ENCODE measurements at regions not wholly inside any gene's neighbourhood (a gene's known extent, or its start where the extent isn't known, plus 50 kb on each side); places are given as distances from the start of the nearest gene placed in this dataset.
"Not testable (repeated sequence)": the region's sequence is repeated elsewhere in the genome, so short reads cannot be mapped to it uniquely, and the experiment has no call there.

- ATAC-seq; H3K36me3 Mint-ChIP-seq (ENCODE audit: low read depth); DNase-seq; H3K27ac Mint-ChIP-seq; H3K4me1 Mint-ChIP-seq; H3K4me3 Mint-ChIP-seq; H3K9me3 ChIP-seq (ENCODE audit: control insufficient read depth, low read length, poor library complexity, severe bottlenecking); H3K27me3 Mint-ChIP-seq: not testable (repeated sequence)
These were observed 440.2 kb upstream of the NUDT12 start for GRCh38 chr5:104002783-104003182.

GRCh38 chr5:104001136-104001535, 438.5 kb upstream of the NUDT12 start:
- no peak overlapping the region for H3K27ac Mint-ChIP-seq
- no peak for DNase-seq
- H3K9me3 ChIP-seq (ENCODE audit: control insufficient read depth, low read length, poor library complexity, severe bottlenecking): no peaks in the 10 kb centered on the region
- no peaks in the 10 kb centered on the region for H3K27me3 Mint-ChIP-seq
- H3K4me3 Mint-ChIP-seq: no peak overlapping the region
- no peaks in the 10 kb centered on the region for H3K36me3 Mint-ChIP-seq (ENCODE audit: low read depth)
- no peak for ATAC-seq
- no peaks in the 10 kb centered on the region for H3K4me1 Mint-ChIP-seq

DNA sequence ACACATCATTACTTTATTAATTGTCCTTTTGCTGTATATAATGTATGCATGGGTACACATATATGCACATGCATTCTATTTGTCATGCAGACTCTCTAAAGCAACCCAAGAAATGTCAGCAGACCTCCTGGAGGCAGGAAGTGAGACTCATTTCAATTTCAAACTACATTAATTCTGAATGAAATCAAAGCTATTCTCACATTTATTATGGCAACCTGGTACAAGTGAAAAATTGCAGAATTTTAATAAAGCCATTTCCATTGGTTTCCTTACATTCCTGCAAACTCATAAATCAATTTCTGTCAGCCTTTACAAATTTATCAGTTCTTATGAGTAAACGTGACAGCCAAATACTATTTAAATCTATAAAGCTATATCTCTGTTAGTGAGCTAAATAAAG, 430.4 kb upstream of the NUDT12 start:
- H3K9me3 ChIP-seq (ENCODE audit: control insufficient read depth, low read length, poor library complexity, severe bottlenecking): no peaks in the 10 kb centered on the region
- Mint-ChIP-seq H3K4me3 (no peak overlapping the region), H3K36me3 (ENCODE audit: low read depth) (no peaks in the 10 kb centered on the region), H3K27me3 (no peaks in the 10 kb centered on the region), H3K4me1 (no peaks in the 10 kb centered on the region), H3K27ac (no peak overlapping the region)
- DNase-seq: no peak
- no peak for ATAC-seq

- DNase-seq: no peak
- Mint-ChIP-seq H3K27me3 (no peaks in the 10 kb centered on the region), H3K4me3 (no peak overlapping the region), H3K27ac (no peak overlapping the region), H3K4me1 (no peaks in the 10 kb centered on the region), H3K36me3 (ENCODE audit: low read depth) (no peaks in the 10 kb centered on the region)
- no peak for ATAC-seq
- H3K9me3 ChIP-seq (ENCODE audit: control insufficient read depth, low read length, poor library complexity, severe bottlenecking): no peaks in the 10 kb centered on the region
These were observed 427.5 kb upstream of the NUDT12 start for GRCh38 chr5:103990064-103990463.

DNA sequence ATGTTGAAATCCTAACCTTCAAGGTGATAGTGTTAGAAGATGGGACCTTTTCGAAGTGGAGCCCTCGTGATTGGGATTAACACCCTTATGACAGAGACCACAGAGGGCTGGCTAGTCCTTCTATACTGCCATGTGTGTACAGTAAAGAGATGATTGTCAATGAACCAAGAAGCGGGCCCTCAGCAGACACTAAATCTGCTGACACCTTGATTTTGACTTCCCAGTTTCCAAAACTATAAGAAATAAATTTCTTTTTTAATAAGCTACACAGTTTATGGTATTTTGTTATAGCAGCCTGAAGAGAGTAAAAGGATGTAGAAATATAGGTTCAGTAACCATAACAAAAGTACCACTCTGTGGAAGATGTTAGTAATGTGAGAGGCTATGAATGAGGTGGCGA, 419.0 kb upstream of the NUDT12 start:
- ATAC-seq (no peak), DNase-seq (no peak)
- Mint-ChIP-seq H3K4me3 (no peak overlapping the region), H3K4me1 (no peaks in the 10 kb centered on the region), H3K27me3 (no peaks in the 10 kb centered on the region), H3K36me3 (ENCODE audit: low read depth) (no peaks in the 10 kb centered on the region), H3K27ac (no peak overlapping the region)
- no peaks in the 10 kb centered on the region for H3K9me3 ChIP-seq (ENCODE audit: control insufficient read depth, low read length, poor library complexity, severe bottlenecking)

GRCh38 chr5:103973669-103974068, 411.1 kb upstream of the NUDT12 start:
- Mint-ChIP-seq H3K4me3 (no peak overlapping the region), H3K4me1 (no peaks in the 10 kb centered on the region), H3K27me3 (no peaks in the 10 kb centered on the region), H3K27ac (no peak overlapping the region), H3K36me3 (ENCODE audit: low read depth) (no peaks in the 10 kb centered on the region)
- H3K9me3 ChIP-seq (ENCODE audit: control insufficient read depth, low read length, poor library complexity, severe bottlenecking): no peaks in the 10 kb centered on the region
- ATAC-seq (no peak), DNase-seq (no peak)

- not testable (repeated sequence) for H3K9me3 ChIP-seq (ENCODE audit: control insufficient read depth, low read length, poor library complexity, severe bottlenecking); H3K4me1 Mint-ChIP-seq; H3K4me3 Mint-ChIP-seq; DNase-seq; H3K27me3 Mint-ChIP-seq; H3K27ac Mint-ChIP-seq; H3K36me3 Mint-ChIP-seq (ENCODE audit: low read depth); ATAC-seq
These were observed 403.7 kb upstream of the NUDT12 start for GRCh38 chr5:103966295-103966694.

GRCh38 chr5:103962023-103962422, 399.4 kb upstream of the NUDT12 start:
- DNase-seq: no peak
- no peak overlapping the region for H3K4me3 Mint-ChIP-seq

DNA sequence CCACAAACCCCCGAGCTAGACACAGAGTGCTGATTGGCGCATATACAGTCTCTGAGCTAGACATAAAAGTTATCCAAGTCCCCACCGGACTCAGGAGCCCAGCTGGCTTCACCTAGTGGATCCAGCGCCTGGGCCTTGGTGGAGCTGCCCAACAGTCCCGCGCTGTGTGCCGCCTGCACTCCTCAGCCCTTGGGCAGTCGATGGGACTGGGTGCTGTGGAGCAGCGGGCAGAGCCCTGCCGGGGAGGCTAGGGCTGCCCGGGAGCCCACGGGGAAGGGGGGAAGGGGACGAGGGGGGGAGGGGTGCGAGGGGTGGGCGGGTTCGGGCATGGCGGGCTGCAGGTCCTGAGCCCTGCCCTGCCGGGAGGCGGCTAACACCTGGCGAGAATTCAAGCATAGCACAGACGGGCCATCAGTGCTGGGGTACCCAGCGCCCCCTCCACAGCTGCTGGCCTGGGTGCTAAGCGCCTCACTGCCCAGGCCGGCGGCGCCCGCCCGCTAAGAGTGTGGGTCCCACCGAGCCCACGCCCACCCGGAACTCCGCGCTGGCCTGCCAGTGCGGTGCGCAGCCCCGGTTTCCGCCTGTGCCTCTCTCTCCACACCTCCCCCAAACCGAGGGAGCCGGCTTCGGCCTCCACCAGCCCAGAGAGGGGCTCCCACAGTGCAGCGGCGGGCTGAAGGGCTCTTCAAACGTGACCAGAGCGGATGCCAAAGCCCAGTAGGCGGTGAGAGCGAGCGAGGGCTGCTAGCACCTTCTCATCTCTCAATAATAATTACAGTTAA, 391.2 kb upstream of the NUDT12 start:
- Mint-ChIP-seq H3K27ac (no peak overlapping the region), H3K27me3 (no peaks in the 10 kb centered on the region), H3K36me3 (ENCODE audit: low read depth) (no peaks in the 10 kb centered on the region), H3K4me3 (no peak overlapping the region), H3K4me1 (no peaks in the 10 kb centered on the region)
- ATAC-seq (no peak), DNase-seq (no peak)
- H3K9me3 ChIP-seq (ENCODE audit: control insufficient read depth, low read length, poor library complexity, severe bottlenecking): no peaks in the 10 kb centered on the region

More at GRCh38 chr5:103962023-103962422, 399.4 kb upstream of the NUDT12 start:
- Mint-ChIP-seq H3K4me1 (no peaks in the 10 kb centered on the region), H3K36me3 (ENCODE audit: low read depth) (no peaks in the 10 kb centered on the region), H3K27me3 (no peaks in the 10 kb centered on the region), H3K27ac (no peak overlapping the region)
- no peak for ATAC-seq
- no peaks in the 10 kb centered on the region for H3K9me3 ChIP-seq (ENCODE audit: control insufficient read depth, low read length, poor library complexity, severe bottlenecking)

GRCh38 chr5:103951776-103952175, 389.2 kb upstream of the NUDT12 start:
- DNase-seq: no peak
- H3K4me1 Mint-ChIP-seq: no peaks in the 10 kb centered on the region
- H3K4me3 Mint-ChIP-seq: no peak overlapping the region
- no peak for ATAC-seq
- no peaks in the 10 kb centered on the region for H3K27me3 Mint-ChIP-seq
- no peaks in the 10 kb centered on the region for H3K36me3 Mint-ChIP-seq (ENCODE audit: low read depth)
- no peak overlapping the region for H3K27ac Mint-ChIP-seq
- no peaks in the 10 kb centered on the region for H3K9me3 ChIP-seq (ENCODE audit: control insufficient read depth, low read length, poor library complexity, severe bottlenecking)

- no peaks in the 10 kb centered on the region for H3K9me3 ChIP-seq (ENCODE audit: control insufficient read depth, low read length, poor library complexity, severe bottlenecking)
- H3K4me1 Mint-ChIP-seq: no peaks in the 10 kb centered on the region
- no peaks in the 10 kb centered on the region for H3K27me3 Mint-ChIP-seq
- no peaks in the 10 kb centered on the region for H3K36me3 Mint-ChIP-seq (ENCODE audit: low read depth)
- no peak for DNase-seq
- H3K27ac Mint-ChIP-seq: no peak overlapping the region
- ATAC-seq: no peak
- H3K4me3 Mint-ChIP-seq: no peak overlapping the region
These were observed 380.6 kb upstream of the NUDT12 start for GRCh38 chr5:103943230-103943629.

DNA sequence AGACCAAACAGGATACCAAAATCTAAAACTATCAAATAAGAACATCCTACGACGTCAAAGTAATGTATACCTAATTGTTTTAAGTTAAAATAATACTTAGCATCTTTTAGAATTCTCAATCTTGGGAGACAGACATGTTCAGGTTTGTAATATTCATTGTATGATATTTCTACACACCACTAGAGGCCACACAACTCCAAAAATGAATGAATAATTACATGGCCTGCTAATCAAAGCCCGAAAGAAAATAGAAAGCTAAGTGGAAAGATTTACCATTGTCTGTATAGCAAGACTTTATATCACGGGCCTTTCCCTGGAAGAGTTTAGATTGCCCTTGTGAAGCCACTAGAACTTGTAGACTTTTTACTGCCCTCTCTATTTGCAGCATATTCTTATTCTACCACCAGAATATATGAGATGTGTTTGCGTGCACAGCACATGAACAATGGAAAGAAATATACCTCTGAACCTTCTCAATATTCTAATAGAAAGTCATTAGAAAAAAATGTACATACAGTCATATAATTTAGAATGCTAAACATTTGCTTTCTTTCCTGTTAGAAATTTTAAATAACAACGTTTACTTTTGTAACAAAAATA, 380.1 kb upstream of the NUDT12 start:
- no peak for ATAC-seq
- no peaks in the 10 kb centered on the region for H3K4me1 Mint-ChIP-seq
- no peaks in the 10 kb centered on the region for H3K9me3 ChIP-seq (ENCODE audit: control insufficient read depth, low read length, poor library complexity, severe bottlenecking)
- H3K27ac Mint-ChIP-seq: no peak overlapping the region
- H3K36me3 Mint-ChIP-seq (ENCODE audit: low read depth): no peaks in the 10 kb centered on the region
- DNase-seq: no peak
- H3K27me3 Mint-ChIP-seq: no peaks in the 10 kb centered on the region
- H3K4me3 Mint-ChIP-seq: no peak overlapping the region

- DNase-seq: no peak
- H3K4me3 Mint-ChIP-seq: no peak overlapping the region
- H3K27ac Mint-ChIP-seq: no peak overlapping the region
- no peaks in the 10 kb centered on the region for H3K36me3 Mint-ChIP-seq (ENCODE audit: low read depth)
- no peaks in the 10 kb centered on the region for H3K4me1 Mint-ChIP-seq
- H3K9me3 ChIP-seq (ENCODE audit: control insufficient read depth, low read length, poor library complexity, severe bottlenecking): no peaks in the 10 kb centered on the region
- ATAC-seq: no peak
- no peaks in the 10 kb centered on the region for H3K27me3 Mint-ChIP-seq
These were observed 379.0 kb upstream of the NUDT12 start for GRCh38 chr5:103941596-103941995.

- H3K27ac Mint-ChIP-seq: no peak overlapping the region
- H3K4me1 Mint-ChIP-seq: no peaks in the 10 kb centered on the region
- H3K4me3 Mint-ChIP-seq: no peak overlapping the region
- no peaks in the 10 kb centered on the region for H3K36me3 Mint-ChIP-seq (ENCODE audit: low read depth)
- ATAC-seq (no peak), DNase-seq (no peak)
- no peaks in the 10 kb centered on the region for H3K27me3 Mint-ChIP-seq
- peaks cover 2% of the 10 kb centered on the region for H3K9me3 ChIP-seq (ENCODE audit: control insufficient read depth, low read length, poor library complexity, severe bottlenecking)
These were observed 375.6 kb upstream of the NUDT12 start for GRCh38 chr5:103938146-103938695.
